ENCODE measurements at regions not wholly inside any gene's neighbourhood (a gene's known extent, or its start where the extent isn't known, plus 50 kb on each side); places are given as distances from the start of the nearest gene placed in this dataset.

GRCh38 chr18:57856128-57856527 lies 53.0 kb upstream of the ATP8B1 start:
- Mint-ChIP-seq H3K4me1 (ENCODE audit: unreplicated experiment) (peaks cover 9% of the 10 kb centered on the region), H3K27ac (ENCODE audit: unreplicated experiment) (no peak overlapping the region), H3K4me3 (ENCODE audit: unreplicated experiment) (no peak overlapping the region), H3K9me3 (ENCODE audit: unreplicated experiment) (no peaks in the 10 kb centered on the region), H3K36me3 (ENCODE audit: low read depth, unreplicated experiment) (peaks cover 4% of the 10 kb centered on the region), H3K27me3 (ENCODE audit: unreplicated experiment) (no peaks in the 10 kb centered on the region)
- TF ChIP-seq CTCF (IDR thresholded peaks at IDR 0.05; ENCODE audit: unreplicated experiment), result no peak
- DNase-seq (ENCODE audit: low spot score), result no peak

GRCh38 chr18:57855551-57855950 lies 52.4 kb upstream of the ATP8B1 start:
- TF ChIP-seq CTCF (IDR thresholded peaks at IDR 0.05; ENCODE audit: unreplicated experiment), result no peak
- H3K4me1 Mint-ChIP-seq (ENCODE audit: unreplicated experiment), result peaks cover 9% of the 10 kb centered on the region
- H3K4me3 Mint-ChIP-seq (ENCODE audit: unreplicated experiment), result no peak overlapping the region
- no peaks in the 10 kb centered on the region for H3K9me3 Mint-ChIP-seq (ENCODE audit: unreplicated experiment)
- DNase-seq (ENCODE audit: low spot score), result no peak
- peaks cover 4% of the 10 kb centered on the region for H3K36me3 Mint-ChIP-seq (ENCODE audit: low read depth, unreplicated experiment)
- no peaks in the 10 kb centered on the region for H3K27me3 Mint-ChIP-seq (ENCODE audit: unreplicated experiment)
- no peak overlapping the region for H3K27ac Mint-ChIP-seq (ENCODE audit: unreplicated experiment)

- no peak for DNase-seq (ENCODE audit: low spot score)
- Mint-ChIP-seq H3K4me3 (ENCODE audit: unreplicated experiment) (no peak overlapping the region), H3K9me3 (ENCODE audit: unreplicated experiment) (no peaks in the 10 kb centered on the region), H3K36me3 (ENCODE audit: low read depth, unreplicated experiment) (peaks cover 4% of the 10 kb centered on the region), H3K27ac (ENCODE audit: unreplicated experiment) (no peak overlapping the region), H3K4me1 (ENCODE audit: unreplicated experiment) (peaks cover 9% of the 10 kb centered on the region), H3K27me3 (ENCODE audit: unreplicated experiment) (no peaks in the 10 kb centered on the region)
- no peak for TF ChIP-seq CTCF (IDR thresholded peaks at IDR 0.05; ENCODE audit: unreplicated experiment)
These were observed 51.6 kb upstream of the ATP8B1 start for GRCh38 chr18:57854726-57855125.

- Mint-ChIP-seq H3K9me3 (ENCODE audit: unreplicated experiment) (no peaks in the 10 kb centered on the region), H3K36me3 (ENCODE audit: low read depth, unreplicated experiment) (peaks cover 4% of the 10 kb centered on the region), H3K4me1 (ENCODE audit: unreplicated experiment) (peaks cover 9% of the 10 kb centered on the region), H3K27ac (ENCODE audit: unreplicated experiment) (no peak overlapping the region), H3K27me3 (ENCODE audit: unreplicated experiment) (no peaks in the 10 kb centered on the region), H3K4me3 (ENCODE audit: unreplicated experiment) (no peak overlapping the region)
- no peak for DNase-seq (ENCODE audit: low spot score)
- no peak for TF ChIP-seq CTCF (IDR thresholded peaks at IDR 0.05; ENCODE audit: unreplicated experiment)
These were observed 50.7 kb upstream of the ATP8B1 start for GRCh38 chr18:57853864-57854263.

GRCh38 chr18:57853133-57853532 lies 50.0 kb upstream of the ATP8B1 start:
- no peak for TF ChIP-seq CTCF (IDR thresholded peaks at IDR 0.05; ENCODE audit: unreplicated experiment)
- H3K9me3 Mint-ChIP-seq (ENCODE audit: unreplicated experiment), result no peaks in the 10 kb centered on the region
- no peak for DNase-seq (ENCODE audit: low spot score)

More at GRCh38 chr18:57853133-57853532, 50.0 kb upstream of the ATP8B1 start:
- Mint-ChIP-seq H3K4me3 (ENCODE audit: unreplicated experiment) (no peak overlapping the region), H3K4me1 (ENCODE audit: unreplicated experiment) (peaks cover 9% of the 10 kb centered on the region), H3K27me3 (ENCODE audit: unreplicated experiment) (no peaks in the 10 kb centered on the region), H3K36me3 (ENCODE audit: low read depth, unreplicated experiment) (peaks cover 4% of the 10 kb centered on the region), H3K27ac (ENCODE audit: unreplicated experiment) (no peak overlapping the region)

All from endothelial cell (in vitro differentiated cells).